ENCODE measurements at regions not wholly inside any gene's neighbourhood (a gene's known extent, or its start where the extent isn't known, plus 50 kb on each side); places are given as distances from the start of the nearest gene placed in this dataset.

DNA sequence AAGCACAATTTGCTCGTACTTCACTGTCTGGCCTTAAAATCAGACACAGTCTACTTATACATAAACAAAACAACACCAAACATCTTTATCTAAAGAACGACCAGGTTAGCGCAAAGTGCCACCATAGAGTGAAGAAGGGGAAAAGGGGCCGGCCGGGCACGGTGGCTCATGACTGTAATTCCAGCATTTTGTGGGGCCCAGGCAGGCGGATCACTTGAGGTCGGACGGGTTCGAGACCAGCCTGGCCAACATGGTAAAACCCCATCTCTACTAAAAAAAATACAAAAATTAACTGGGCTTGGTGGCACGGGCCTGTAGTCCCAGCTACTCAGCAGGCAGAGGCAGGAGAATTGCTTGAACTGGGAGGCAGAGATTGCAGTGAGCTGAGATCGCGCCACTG, 118.5 kb upstream of the RIOK3 start:
- Histone ChIP-seq H2AFZ (replicated peaks; ENCODE audit: low read length, poor library complexity) (no peak overlapping the region), H2AK5ac (ENCODE audit: low read depth, low read length) (no peak overlapping the region), H4K91ac (ENCODE audit: insufficient read depth, low read depth, low read length) (no peak overlapping the region), H3K4ac (ENCODE audit: low read depth, low read length) (no peak overlapping the region), H3K27ac (ENCODE audit: insufficient read depth, low read length) (no peak overlapping the region), H3K18ac (ENCODE audit: low read depth, low read length) (no peak overlapping the region), H2BK120ac (ENCODE audit: low read depth, low read length) (no peak overlapping the region), H4K5ac (ENCODE audit: low read depth, low read length) (no peak overlapping the region), H3K9me1 (ENCODE audit: insufficient read depth, low read length) (peaks cover 3% of the 10 kb centered on the region; the same call in 1 of the 2 replicates), H3K36me3 (ENCODE audit: control insufficient read depth, insufficient read depth, low read length) (0 out of 2 replicates have a peak, but pooled peaks cover 3% of the 10 kb centered on the region), H2BK5ac (ENCODE audit: low read depth, low read length, poor library complexity, severe bottlenecking) (no peak overlapping the region), H3K27me3 (ENCODE audit: control insufficient read depth, insufficient read depth, low read length) (no peaks in the 10 kb centered on the region), H3K4me2 (ENCODE audit: low read depth, low read length) (no peak overlapping the region), H4K8ac (ENCODE audit: low read depth in 2 of 2, low read length in 2 of 2) (no peak overlapping the region), H3K4me3 (ENCODE audit: insufficient read depth, low read depth, low read length) (no peak overlapping the region), H3K14ac (replicated peaks; ENCODE audit: low read depth, low read length) (no peak overlapping the region), H3K79me1 (ENCODE audit: low read depth in 1 of 2, low read length in 2 of 2) (no peaks in the 10 kb centered on the region), H3K9me3 (ENCODE audit: control insufficient read depth, insufficient read depth, low read length) (no peaks in the 10 kb centered on the region), H3K4me1 (ENCODE audit: control insufficient read depth, insufficient read depth, low read length) (peaks cover 2% of the 10 kb centered on the region), H3K9ac (ENCODE audit: low read depth, low read length) (no peak overlapping the region), H3K23ac (ENCODE audit: low read depth, low read length) (no peak overlapping the region), H3K56ac (ENCODE audit: extremely low read depth, insufficient read depth, low read length) (no peak overlapping the region), H2BK20ac (ENCODE audit: low read depth, low read length) (no peak overlapping the region), H2AK9ac (replicated peaks; ENCODE audit: low read depth, low read length, poor library complexity) (no peak overlapping the region), H2BK15ac (ENCODE audit: low read depth, low read length) (no peak overlapping the region), H4K20me1 (ENCODE audit: insufficient read depth, low read length) (no peaks in the 10 kb centered on the region)
- CTCF ChIA-PET, result no interaction called here
- dilution Hi-C loops (cut with HindIII; ENCODE audit: low sequenced_read_pairs, unreplicated experiment), result no loop called here
- no TSS peak for BruUV-seq (replicated peaks)
- DNase-seq (no peak), ATAC-seq (ENCODE audit: low read depth) (no peak)
- POLR2A ChIA-PET (ENCODE audit: unreplicated experiment), result no interaction called here
- no peak for TF ChIP-seq MAZ (IDR thresholded peaks at IDR 0.05; ENCODE audit: borderline replicate concordance, low read depth, low read length)
- TF ChIP-seq FOS (IDR thresholded peaks at IDR 0.05; ENCODE audit: low read depth, low read length), result no peak
- no peak for TF ChIP-seq SMC3 (IDR thresholded peaks at IDR 0.05; ENCODE audit: low read depth, low read length)
- no peak for TF ChIP-seq NFE2L2 (IDR thresholded peaks at IDR 0.05; ENCODE audit: low read depth, low read length)
- no peak for TF ChIP-seq CEBPB (IDR thresholded peaks at IDR 0.05; ENCODE audit: low read depth, low read length)
- TF ChIP-seq, protein P1, sequence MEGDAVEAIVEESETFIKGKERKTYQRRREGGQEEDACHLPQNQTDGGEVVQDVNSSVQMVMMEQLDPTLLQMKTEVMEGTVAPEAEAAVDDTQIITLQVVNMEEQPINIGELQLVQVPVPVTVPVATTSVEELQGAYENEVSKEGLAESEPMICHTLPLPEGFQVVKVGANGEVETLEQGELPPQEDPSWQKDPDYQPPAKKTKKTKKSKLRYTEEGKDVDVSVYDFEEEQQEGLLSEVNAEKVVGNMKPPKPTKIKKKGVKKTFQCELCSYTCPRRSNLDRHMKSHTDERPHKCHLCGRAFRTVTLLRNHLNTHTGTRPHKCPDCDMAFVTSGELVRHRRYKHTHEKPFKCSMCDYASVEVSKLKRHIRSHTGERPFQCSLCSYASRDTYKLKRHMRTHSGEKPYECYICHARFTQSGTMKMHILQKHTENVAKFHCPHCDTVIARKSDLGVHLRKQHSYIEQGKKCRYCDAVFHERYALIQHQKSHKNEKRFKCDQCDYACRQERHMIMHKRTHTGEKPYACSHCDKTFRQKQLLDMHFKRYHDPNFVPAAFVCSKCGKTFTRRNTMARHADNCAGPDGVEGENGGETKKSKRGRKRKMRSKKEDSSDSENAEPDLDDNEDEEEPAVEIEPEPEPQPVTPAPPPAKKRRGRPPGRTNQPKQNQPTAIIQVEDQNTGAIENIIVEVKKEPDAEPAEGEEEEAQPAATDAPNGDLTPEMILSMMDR (conservative IDR thresholded peaks at IDR 0.05; ENCODE audit: low read depth, low read length), result no peak
- no peak for TF ChIP-seq RFX5 (IDR thresholded peaks at IDR 0.05; ENCODE audit: low read depth, low read length)
- TF ChIP-seq, protein P2, sequence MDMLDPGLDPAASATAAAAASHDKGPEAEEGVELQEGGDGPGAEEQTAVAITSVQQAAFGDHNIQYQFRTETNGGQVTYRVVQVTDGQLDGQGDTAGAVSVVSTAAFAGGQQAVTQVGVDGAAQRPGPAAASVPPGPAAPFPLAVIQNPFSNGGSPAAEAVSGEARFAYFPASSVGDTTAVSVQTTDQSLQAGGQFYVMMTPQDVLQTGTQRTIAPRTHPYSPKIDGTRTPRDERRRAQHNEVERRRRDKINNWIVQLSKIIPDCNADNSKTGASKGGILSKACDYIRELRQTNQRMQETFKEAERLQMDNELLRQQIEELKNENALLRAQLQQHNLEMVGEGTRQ (IDR thresholded peaks at IDR 0.05; ENCODE audit: low read depth, low read length), result no peak
- no peak for TF ChIP-seq POLR2A (IDR thresholded peaks at IDR 0.05; ENCODE audit: low read depth, low read length)
- TF ChIP-seq BHLHE40 (IDR thresholded peaks at IDR 0.05; ENCODE audit: low read depth, low read length), result no peak
- no peak for TF ChIP-seq RCOR1 (IDR thresholded peaks at IDR 0.05; ENCODE audit: insufficient replicate concordance, low read length)
- TF ChIP-seq MAFK (IDR thresholded peaks at IDR 0.05; ENCODE audit: low read depth, low read length), result no peak
- no peak for TF ChIP-seq CHD1 (IDR thresholded peaks at IDR 0.05; ENCODE audit: low read depth, low read length)
- no peak for TF ChIP-seq RAD21 (IDR thresholded peaks at IDR 0.05; ENCODE audit: low read length)
- TF ChIP-seq, protein P3, sequence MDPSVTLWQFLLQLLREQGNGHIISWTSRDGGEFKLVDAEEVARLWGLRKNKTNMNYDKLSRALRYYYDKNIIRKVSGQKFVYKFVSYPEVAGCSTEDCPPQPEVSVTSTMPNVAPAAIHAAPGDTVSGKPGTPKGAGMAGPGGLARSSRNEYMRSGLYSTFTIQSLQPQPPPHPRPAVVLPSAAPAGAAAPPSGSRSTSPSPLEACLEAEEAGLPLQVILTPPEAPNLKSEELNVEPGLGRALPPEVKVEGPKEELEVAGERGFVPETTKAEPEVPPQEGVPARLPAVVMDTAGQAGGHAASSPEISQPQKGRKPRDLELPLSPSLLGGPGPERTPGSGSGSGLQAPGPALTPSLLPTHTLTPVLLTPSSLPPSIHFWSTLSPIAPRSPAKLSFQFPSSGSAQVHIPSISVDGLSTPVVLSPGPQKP (IDR thresholded peaks at IDR 0.05; ENCODE audit: borderline replicate concordance, low read depth, low read length), result no peak
- TF ChIP-seq MXI1 (IDR thresholded peaks at IDR 0.05; ENCODE audit: borderline replicate concordance, low read depth, low read length), result no peak
- 86% methylated on average over 4 of the region's 13 CpGs; no CpG with 5 or more reads in 1 of the 2 experiments for WGBS, 2 experiments (ENCODE audit: extremely low coverage in 2 of 2, insufficient read length in 1 of 2)
- in situ Hi-C loops (cut with MboI; ENCODE audit: low sequenced_read_pairs), result no loop called here
- intact Hi-C loops (cut with micrococcal nuclease), result no loop called here

Data from IMR-90 (cell line).